AG08396 (cell line): ENCODE measurements at regions not wholly inside any gene's neighbourhood (a gene's known extent, or its start where the extent isn't known, plus 50 kb on each side); places are given as distances from the start of the nearest gene placed in this dataset.
A peak's percentile ranks its signal among the peaks of the same experiment; 100 is the strongest.

Source experiments
- DNase-seq: peaks from one replicate; pipeline ENCODE4 v3.0.0; 2012; ENCODE audit warnings: low spot score, mixed read lengths

GRCh38 chr3:180543877-180544276 is 58.1 kb upstream of the TTC14 start:
- no peak for DNase-seq

DNA sequence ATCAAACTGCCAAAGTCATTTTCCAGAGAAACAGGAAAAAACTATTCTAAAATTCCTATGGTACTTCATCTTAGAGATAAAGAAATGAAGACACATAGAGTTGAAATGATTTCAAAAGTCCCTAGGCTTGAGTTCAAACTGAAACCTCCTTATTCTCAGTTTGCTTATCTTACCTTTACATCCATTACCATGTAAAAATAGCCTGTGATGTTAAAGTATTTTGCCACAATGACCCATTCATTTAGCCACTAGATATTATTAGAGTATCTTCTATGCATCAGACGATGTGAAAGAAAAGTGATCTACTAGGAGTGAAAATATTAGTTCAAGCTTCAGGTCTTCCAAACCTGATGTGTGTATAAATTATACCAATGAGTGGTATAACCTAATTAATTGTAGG is 55.1 kb upstream of the TTC14 start:
- no peak for DNase-seq

DNA sequence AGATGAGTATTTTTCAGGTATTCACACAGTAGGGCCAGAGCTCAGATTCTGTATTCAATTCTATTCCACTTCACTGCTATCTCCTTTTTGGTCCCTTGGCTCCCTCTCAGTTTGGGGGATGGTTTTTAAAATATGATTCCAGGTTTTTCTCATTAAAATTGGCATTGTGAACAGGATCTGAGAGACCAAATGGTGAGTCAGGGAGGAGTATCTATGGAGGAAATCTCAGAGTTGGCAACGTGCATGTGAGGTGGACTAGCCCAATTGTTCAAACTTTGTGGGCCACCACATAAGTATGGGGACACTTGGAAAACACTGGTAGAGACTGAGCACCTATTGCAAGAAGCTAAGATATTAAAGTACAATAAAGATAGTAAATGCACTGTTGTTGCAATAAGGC is 53.9 kb upstream of the TTC14 start:
- peak; percentile 17 for DNase-seq
